NCI-H2227 (cell line): ENCODE measurements at regions not wholly inside any gene's neighbourhood (a gene's known extent, or its start where the extent isn't known, plus 50 kb on each side); places are given as distances from the start of the nearest gene placed in this dataset.
"Not testable (repeated sequence)": the region's sequence is repeated elsewhere in the genome, so short reads cannot be mapped to it uniquely, and the experiment has no call there.

Experiments used
- DNase-seq: peaks from one replicate; lab custom pipeline; 2025; ENCODE audit not compliant: unreplicated experiment; lab: John Stamatoyannopoulos, UW

- no peak for DNase-seq
Observed at GRCh38 chr10:124248056-124249045, 155.0 kb upstream of the CHST15 start.

DNA sequence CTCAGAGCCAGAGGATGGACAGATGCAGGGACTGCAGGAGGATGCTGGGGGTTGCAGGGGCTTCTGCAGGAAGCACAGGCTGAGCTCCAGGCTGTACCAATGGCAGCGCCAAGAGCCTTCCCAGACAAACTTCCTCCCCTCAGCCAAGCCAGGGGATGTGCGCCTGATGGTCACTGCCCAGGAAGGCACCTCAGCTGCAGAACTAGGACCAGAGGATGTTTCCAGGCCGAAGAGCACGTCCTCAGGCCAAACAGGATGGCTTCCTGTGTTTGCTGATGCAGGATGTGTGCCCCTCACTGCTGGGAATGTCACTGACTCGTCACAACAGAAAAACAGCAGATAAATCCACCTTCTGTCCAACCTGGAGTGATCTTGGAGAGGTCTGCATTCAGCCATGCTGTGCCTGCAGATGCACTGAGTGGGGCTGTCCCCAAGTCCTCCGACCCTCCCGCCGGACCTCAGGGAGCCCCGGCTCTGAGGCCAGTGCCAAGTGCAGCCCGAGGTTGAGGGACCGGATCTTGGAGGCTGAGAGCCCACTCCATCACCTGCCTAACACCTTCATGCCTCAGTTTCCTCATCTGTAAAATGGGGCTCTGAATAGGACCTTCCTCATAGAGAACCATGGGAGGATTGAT lies 152.5 kb upstream of the CHST15 start:
- no peak for DNase-seq

DNA sequence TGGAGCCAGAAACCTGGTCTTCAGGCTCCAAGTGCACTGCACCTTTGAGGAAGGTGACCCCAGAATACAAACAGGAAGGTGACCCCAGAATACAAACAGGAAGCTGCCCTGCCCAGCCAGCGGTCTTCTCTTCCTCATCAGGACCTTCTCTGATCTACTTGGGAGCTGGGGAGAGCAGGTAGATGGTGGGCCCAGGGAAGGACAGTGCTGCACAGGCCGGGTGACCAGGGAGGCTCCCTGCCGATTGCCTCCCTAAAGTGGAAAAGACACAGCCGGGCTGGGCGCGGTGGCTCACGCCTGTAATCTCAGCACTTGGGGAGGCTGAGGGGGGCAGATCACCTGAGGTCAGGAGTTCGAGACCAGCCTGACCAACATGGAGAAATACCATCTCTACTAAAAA lies 151.8 kb upstream of the CHST15 start:
- DNase-seq = no peak

- DNase-seq = no peak
Observed at GRCh38 chr10:124244256-124244877, 151.0 kb upstream of the CHST15 start.

- DNase-seq = no peak
Observed at GRCh38 chr10:124243702-124244121, 150.3 kb upstream of the CHST15 start.

DNA sequence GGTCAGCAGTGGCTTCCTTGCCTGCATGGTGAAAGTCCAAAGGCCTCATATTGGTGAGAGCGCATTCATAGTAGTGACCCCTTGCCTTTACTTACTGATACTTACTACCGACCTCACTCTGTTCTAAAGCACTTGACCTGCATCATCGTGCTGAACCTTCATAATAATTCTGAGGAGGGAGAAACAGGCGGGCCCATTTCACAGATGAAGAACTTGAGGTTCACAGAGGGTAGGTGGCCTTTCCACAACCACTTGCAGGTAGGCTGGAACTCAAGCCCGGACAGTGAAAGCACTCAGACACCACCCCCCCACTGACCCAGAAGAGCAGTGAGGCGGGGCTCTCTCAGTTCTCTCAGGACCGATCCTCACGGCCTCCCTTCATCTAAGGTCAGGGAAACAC lies 149.4 kb upstream of the CHST15 start:
- no peak for DNase-seq

- no peak for DNase-seq
Observed at GRCh38 chr10:124242365-124242764, 149.0 kb upstream of the CHST15 start.

GRCh38 chr10:124241510-124241909 lies 148.1 kb upstream of the CHST15 start:
- not testable (repeated sequence) for DNase-seq

GRCh38 chr10:124240839-124241291 lies 147.5 kb upstream of the CHST15 start:
- no peak for DNase-seq

DNA sequence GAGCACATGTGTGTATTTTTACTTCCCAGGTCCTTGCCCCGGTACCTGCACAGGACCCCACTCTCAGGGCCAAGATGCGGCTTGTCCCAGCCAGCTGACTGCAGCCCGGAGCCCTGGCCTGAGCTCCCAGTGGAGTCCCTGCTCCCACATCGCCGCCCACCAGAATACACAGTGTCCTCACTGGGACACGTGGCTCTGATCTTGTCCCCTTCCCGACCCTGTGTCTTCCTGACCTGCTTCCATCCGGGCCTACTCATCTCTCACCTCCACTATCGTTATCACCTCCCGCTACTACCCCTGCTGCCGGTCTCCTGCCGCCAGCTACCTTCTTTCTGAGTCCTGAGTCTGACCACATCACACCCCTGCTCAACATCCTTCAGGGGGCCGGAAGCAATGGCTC lies 146.3 kb upstream of the CHST15 start:
- DNase-seq = no peak

- no peak for DNase-seq
Observed at GRCh38 chr10:124239134-124239533, 145.7 kb upstream of the CHST15 start.

- DNase-seq = no peak
Observed at GRCh38 chr10:124238367-124238766, 145.0 kb upstream of the CHST15 start.

DNA sequence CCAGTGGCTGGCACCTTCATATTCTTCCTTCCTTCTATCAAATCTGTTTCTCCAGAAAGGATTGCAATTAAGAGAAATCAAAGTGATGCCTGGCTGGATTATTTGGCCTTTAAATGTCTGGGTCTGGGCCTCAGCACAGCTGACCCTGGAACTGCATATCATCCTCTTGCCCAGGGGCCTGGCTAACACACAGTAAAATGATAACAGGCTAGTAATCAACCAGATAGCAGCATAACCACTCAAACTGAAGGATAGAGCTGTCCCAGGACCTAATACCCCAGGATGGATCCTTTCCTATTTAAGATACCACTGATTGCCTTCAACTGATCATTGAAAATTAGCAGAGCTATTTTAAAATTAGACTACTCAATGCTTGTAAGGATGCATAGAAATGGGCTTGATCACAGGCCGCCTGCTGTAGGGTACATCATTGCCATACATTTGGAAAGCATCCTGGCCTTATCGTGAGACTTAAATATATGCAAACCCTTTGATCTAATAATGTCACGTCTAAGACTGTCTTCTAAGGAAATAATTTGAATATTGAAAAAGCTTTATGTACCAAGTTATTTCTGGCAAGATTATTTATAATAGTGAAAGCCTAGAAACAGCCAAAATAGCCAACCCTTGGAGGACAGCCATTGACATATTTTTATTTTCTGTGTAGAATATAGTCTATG lies 144.0 kb upstream of the CHST15 start:
- no peak for DNase-seq

DNA sequence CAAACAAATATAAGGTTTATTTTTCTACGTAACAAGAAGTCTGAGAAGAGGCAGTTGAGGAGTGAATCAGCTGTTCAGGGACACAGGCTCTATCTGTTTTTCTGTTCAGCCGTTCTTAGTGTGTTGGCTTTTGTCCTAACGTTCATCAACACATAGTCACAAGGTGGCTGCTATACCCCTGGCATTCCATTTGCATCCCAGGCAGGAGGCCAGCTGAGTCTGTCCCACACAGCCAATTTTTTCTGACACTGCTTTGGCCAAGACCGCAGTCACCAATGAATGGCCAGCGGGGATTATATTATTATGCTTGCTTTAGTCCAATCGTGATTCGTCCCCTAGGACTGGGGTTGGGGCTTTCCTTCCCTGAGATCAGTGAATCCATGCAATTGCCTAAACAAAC lies 143.4 kb upstream of the CHST15 start:
- no peak for DNase-seq

DNA sequence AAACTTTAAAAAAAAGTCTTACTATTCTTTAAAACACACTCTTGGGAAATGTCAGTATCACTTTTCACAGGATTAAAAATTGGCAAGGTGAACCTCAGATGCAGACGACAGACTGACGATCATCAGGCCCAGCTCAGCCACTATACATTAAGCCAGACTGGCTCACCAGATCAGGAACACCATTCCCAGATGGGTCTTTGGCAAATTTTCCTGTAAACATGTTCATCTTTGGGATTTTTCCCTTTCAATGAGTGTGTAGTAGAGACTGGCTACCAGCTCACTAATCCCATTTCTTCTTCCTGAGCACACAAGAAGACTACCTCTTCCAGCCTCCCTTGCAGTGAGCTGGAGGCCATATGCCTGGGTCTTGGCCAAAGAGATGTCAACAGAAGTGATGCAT lies 142.7 kb upstream of the CHST15 start:
- DNase-seq = no peak

DNA sequence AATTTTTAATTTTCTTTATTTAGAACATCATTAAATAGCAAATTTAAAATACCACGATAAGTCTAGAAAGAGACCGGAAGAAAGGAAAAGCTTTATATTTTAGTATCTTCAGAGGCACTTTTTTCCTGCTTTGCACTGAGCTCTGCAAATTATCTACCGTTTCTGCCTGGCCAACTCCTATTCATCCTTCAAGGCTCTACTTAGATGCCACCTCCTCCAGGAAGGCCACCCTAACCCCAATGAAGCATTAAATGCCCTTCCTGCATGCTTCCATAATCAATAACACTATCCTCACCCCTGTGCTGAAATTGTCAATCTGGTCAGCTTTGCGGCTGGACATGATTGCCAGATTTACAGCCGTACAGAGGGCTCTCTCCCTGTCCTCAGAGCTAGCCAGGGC lies 141.8 kb upstream of the CHST15 start:
- DNase-seq = no peak

DNA sequence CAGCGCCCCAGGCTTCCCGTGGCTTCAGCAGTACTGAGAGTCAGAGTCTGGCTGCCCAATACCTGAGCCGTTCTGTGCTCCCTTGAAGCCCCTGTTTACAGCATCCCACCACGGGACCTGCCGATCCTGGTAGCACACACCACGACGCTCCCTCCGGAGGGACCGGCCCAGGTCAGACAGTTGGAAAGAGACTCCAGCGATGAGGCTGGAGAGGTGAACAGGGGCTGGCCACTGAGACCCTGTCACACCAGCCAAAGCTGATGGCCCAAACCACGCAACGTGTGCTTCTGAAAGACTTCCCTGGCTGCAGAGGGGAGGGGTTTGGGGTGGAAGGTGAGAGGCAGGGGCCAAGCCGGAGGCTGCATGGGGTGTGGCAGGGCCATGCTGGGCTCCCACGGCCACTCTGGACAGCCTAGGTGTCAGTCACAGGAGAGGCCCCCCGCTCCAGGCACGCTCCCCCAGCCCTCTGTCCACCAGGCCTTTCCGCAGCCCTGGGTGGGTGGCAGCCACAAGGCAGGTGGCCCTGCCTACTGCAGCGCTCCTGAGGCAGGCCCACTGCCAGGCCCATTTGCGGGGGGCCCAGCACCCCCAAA lies 140.2 kb upstream of the CHST15 start:
- no peak for DNase-seq

GRCh38 chr10:124232686-124233545 lies 139.5 kb upstream of the CHST15 start:
- no peak for DNase-seq

GRCh38 chr10:124231168-124232155 lies 138.1 kb upstream of the CHST15 start:
- DNase-seq = no peak
